ENCODE measurements at regions not wholly inside any gene's neighbourhood (a gene's known extent, or its start where the extent isn't known, plus 50 kb on each side); places are given as distances from the start of the nearest gene placed in this dataset.

DNA sequence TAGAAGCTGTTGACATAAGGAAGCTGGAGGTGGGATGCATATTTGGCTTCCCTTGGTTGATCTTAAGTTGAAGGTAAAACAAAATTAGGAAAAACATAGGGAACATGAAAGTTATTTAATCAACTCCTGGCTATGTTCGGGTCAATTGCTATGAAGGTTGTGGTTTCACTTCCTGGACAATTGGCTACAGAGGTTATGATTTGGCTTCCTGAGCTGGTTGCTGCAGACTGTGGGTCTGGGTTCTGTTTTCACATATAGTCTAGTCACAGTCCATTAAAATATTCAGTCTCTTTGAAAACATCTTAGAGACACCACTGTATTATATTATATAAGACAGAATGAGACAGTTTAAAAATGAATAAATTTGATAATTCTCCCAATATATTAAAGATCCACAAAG, 895.2 kb upstream of the USP15 start:
- no peaks in the 10 kb centered on the region for H3K79me2 ChIP-seq (ENCODE audit: insufficient read depth, low read length)
- peaks cover 9% of the 10 kb centered on the region for H3K4me1 ChIP-seq (ENCODE audit: insufficient read depth, low read length, poor library complexity, severe bottlenecking)
- no peaks in the 10 kb centered on the region for H3K27me3 ChIP-seq (ENCODE audit: insufficient read depth, low read length, poor library complexity, severe bottlenecking)
- H3K36me3 ChIP-seq (ENCODE audit: insufficient read depth, low read length) = no peaks in the 10 kb centered on the region
- no peaks in the 10 kb centered on the region for H3K9me3 ChIP-seq (ENCODE audit: insufficient read depth, low read depth, low read length)
- no peaks in the 10 kb centered on the region for H3K9me2 ChIP-seq (replicated peaks; ENCODE audit: low read depth, low read length)
- TF ChIP-seq, protein P1, sequence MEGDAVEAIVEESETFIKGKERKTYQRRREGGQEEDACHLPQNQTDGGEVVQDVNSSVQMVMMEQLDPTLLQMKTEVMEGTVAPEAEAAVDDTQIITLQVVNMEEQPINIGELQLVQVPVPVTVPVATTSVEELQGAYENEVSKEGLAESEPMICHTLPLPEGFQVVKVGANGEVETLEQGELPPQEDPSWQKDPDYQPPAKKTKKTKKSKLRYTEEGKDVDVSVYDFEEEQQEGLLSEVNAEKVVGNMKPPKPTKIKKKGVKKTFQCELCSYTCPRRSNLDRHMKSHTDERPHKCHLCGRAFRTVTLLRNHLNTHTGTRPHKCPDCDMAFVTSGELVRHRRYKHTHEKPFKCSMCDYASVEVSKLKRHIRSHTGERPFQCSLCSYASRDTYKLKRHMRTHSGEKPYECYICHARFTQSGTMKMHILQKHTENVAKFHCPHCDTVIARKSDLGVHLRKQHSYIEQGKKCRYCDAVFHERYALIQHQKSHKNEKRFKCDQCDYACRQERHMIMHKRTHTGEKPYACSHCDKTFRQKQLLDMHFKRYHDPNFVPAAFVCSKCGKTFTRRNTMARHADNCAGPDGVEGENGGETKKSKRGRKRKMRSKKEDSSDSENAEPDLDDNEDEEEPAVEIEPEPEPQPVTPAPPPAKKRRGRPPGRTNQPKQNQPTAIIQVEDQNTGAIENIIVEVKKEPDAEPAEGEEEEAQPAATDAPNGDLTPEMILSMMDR (conservative IDR thresholded peaks at IDR 0.05; ENCODE audit: low read length) = no peak
- no peak for TF ChIP-seq EZH2phosphoT487 (IDR thresholded peaks at IDR 0.05; ENCODE audit: borderline replicate concordance)
- H4K20me1 ChIP-seq (ENCODE audit: insufficient read depth, low read length, poor library complexity, severe bottlenecking) = no peaks in the 10 kb centered on the region
- H3K4me3 ChIP-seq (ENCODE audit: low read length, poor library complexity, severe bottlenecking) = no peak overlapping the region
- no peak overlapping the region for H3K9ac ChIP-seq (ENCODE audit: low read depth, low read length, poor library complexity, severe bottlenecking)
- 0 out of 2 replicates have a peak overlapping the region, but pooled peaks have one; percentile 9 for H2AFZ ChIP-seq (ENCODE audit: low read length)
- no peaks in the 10 kb centered on the region for H3F3A ChIP-seq (ENCODE audit: low read depth)
- H3K4me2 ChIP-seq (ENCODE audit: low read depth, low read length, poor library complexity, severe bottlenecking) = peak overlapping the region; percentile 40

DNA sequence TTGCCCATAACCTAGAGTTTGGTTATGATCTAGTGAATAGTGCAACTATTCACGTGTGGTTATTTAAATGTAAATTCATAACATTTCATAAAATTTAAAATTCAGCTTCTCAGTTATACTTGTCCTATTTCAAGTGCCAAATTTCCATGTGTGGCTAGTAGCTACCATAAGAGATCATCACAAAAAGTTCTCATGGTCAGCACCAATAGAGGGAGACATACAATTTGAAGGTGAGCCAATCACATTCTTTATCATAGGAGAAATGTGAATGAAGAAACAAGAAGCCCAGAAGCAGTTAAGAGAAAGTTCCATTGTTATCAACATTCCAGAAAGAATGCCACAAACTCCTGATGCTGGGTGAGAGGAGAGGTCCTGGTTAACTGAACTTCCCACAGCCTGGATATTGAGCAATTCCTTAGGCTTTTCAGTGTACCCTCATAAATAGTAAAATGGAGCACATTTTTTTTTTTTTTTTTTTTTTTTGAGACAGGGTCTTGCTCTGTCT, 892.9 kb upstream of the USP15 start:
- Histone ChIP-seq H3K4me2 (ENCODE audit: low read depth, low read length, poor library complexity, severe bottlenecking) (no peak overlapping the region), H3K36me3 (ENCODE audit: insufficient read depth, low read length) (no peaks in the 10 kb centered on the region), H3K79me2 (ENCODE audit: insufficient read depth, low read length) (no peaks in the 10 kb centered on the region), H3K9me2 (replicated peaks; ENCODE audit: low read depth, low read length) (no peaks in the 10 kb centered on the region), H2AFZ (ENCODE audit: low read length) (no peak overlapping the region), H4K20me1 (ENCODE audit: insufficient read depth, low read length, poor library complexity, severe bottlenecking) (no peaks in the 10 kb centered on the region), H3K4me3 (ENCODE audit: low read length, poor library complexity, severe bottlenecking) (no peak overlapping the region), H3K9me3 (ENCODE audit: insufficient read depth, low read depth, low read length) (no peaks in the 10 kb centered on the region), H3K27me3 (ENCODE audit: insufficient read depth, low read length, poor library complexity, severe bottlenecking) (no peaks in the 10 kb centered on the region), H3K9ac (ENCODE audit: low read depth, low read length, poor library complexity, severe bottlenecking) (no peak overlapping the region), H3K4me1 (ENCODE audit: insufficient read depth, low read length, poor library complexity, severe bottlenecking) (peaks cover 9% of the 10 kb centered on the region), H3F3A (ENCODE audit: low read depth) (no peaks in the 10 kb centered on the region)
- no peak for TF ChIP-seq EZH2phosphoT487 (IDR thresholded peaks at IDR 0.05; ENCODE audit: borderline replicate concordance)
- TF ChIP-seq, protein P1 (conservative IDR thresholded peaks at IDR 0.05; ENCODE audit: low read length) = peak; percentile 40

DNA sequence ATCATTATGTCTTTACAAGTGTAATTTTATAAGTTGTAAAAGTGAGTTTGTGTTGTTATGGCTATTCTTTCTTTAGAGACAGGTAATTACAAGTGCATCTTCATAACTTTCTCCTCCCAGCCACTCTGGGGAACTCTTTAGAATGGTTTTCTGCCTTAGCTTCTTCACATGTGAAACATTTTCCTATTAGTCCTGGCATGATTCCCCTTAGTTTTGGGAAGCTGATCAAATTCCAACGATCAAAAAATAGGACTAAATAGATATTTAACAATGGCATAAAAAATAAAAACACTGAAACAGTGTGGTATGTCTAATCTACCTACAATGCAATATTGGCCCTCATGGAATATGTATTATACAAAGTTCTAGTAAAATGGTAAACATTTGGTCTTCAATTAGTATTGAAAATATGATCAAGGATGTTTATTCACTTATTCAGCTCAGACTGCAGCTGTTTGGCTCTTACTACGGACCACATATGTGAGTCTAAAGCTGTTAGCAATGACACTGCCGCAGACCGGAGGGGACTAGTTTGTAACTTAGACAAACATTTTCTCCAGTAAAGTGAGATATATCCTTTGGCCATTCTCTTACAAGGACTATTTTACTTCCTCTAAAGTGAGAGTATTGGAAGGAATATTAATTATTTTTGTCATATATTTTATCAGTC, 890.8 kb upstream of the USP15 start:
- H3K27me3 ChIP-seq (ENCODE audit: insufficient read depth, low read length, poor library complexity, severe bottlenecking) = no peaks in the 10 kb centered on the region
- no peaks in the 10 kb centered on the region for H3K9me2 ChIP-seq (replicated peaks; ENCODE audit: low read depth, low read length)
- H3K4me1 ChIP-seq (ENCODE audit: insufficient read depth, low read length, poor library complexity, severe bottlenecking) = peaks cover 9% of the 10 kb centered on the region
- H3K36me3 ChIP-seq (ENCODE audit: insufficient read depth, low read length) = no peaks in the 10 kb centered on the region
- no peak for TF ChIP-seq EZH2phosphoT487 (IDR thresholded peaks at IDR 0.05; ENCODE audit: borderline replicate concordance)
- TF ChIP-seq, protein P1 (conservative IDR thresholded peaks at IDR 0.05; ENCODE audit: low read length) = no peak
- H3K4me3 ChIP-seq (ENCODE audit: low read length, poor library complexity, severe bottlenecking) = no peak overlapping the region
- no peak overlapping the region for H2AFZ ChIP-seq (ENCODE audit: low read length)
- H4K20me1 ChIP-seq (ENCODE audit: insufficient read depth, low read length, poor library complexity, severe bottlenecking) = no peaks in the 10 kb centered on the region
- H3K9ac ChIP-seq (ENCODE audit: low read depth, low read length, poor library complexity, severe bottlenecking) = no peak overlapping the region
- H3K79me2 ChIP-seq (ENCODE audit: insufficient read depth, low read length) = no peaks in the 10 kb centered on the region
- no peaks in the 10 kb centered on the region for H3F3A ChIP-seq (ENCODE audit: low read depth)
- H3K9me3 ChIP-seq (ENCODE audit: insufficient read depth, low read depth, low read length) = no peaks in the 10 kb centered on the region
- H3K4me2 ChIP-seq (ENCODE audit: low read depth, low read length, poor library complexity, severe bottlenecking) = no peak overlapping the region

Data from Loucy (cell line).